ENCODE measurements at regions not wholly inside any gene's neighbourhood (a gene's known extent, or its start where the extent isn't known, plus 50 kb on each side); places are given as distances from the start of the nearest gene placed in this dataset.

GRCh38 chr6:14707971-14708465 is 537.9 kb upstream of the JARID2 start:
- TF ChIP-seq POLR2A (IDR thresholded peaks at IDR 0.05) (no peak), EP300 (IDR thresholded peaks at IDR 0.05) (no peak)
- TF ChIP-seq, protein P1, sequence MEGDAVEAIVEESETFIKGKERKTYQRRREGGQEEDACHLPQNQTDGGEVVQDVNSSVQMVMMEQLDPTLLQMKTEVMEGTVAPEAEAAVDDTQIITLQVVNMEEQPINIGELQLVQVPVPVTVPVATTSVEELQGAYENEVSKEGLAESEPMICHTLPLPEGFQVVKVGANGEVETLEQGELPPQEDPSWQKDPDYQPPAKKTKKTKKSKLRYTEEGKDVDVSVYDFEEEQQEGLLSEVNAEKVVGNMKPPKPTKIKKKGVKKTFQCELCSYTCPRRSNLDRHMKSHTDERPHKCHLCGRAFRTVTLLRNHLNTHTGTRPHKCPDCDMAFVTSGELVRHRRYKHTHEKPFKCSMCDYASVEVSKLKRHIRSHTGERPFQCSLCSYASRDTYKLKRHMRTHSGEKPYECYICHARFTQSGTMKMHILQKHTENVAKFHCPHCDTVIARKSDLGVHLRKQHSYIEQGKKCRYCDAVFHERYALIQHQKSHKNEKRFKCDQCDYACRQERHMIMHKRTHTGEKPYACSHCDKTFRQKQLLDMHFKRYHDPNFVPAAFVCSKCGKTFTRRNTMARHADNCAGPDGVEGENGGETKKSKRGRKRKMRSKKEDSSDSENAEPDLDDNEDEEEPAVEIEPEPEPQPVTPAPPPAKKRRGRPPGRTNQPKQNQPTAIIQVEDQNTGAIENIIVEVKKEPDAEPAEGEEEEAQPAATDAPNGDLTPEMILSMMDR (IDR thresholded peaks at IDR 0.05): no peak

All from upper lobe of left lung (tissue), 4 donors.